WTC11 (cell line): ENCODE measurements at regions not wholly inside any gene's neighbourhood (a gene's known extent, or its start where the extent isn't known, plus 50 kb on each side); places are given as distances from the start of the nearest gene placed in this dataset.

Source experiments
- ATAC-seq: fragments of 200-7000 bp; cut with Tn5 transposase; 2 replicates; pipeline ENCODE4 v1.10.0; 2021; ENCODE audit warnings: mild to moderate bottlenecking, moderate library complexity
- CTCF ChIA-PET: fragments of 300-600 bp; sonication (Branson Sonifier 250); formaldehyde crosslinking; loops from one replicate; lab custom pipeline; 2021; ENCODE audit warnings: antibody characterized with exemption; lab: Charles Lee
- POLR2A ChIA-PET: fragments of 350-600 bp; sonication (Branson Sonifier 250); formaldehyde crosslinking; loops from one replicate; lab custom pipeline; 2021; ENCODE audit warnings: antibody characterized with exemption; lab: Charles Lee
- DNase-seq: peaks from one replicate; pipeline ENCODE4 v3.0.0; 2021; ENCODE audit warnings: low spot score
- H3K27ac Mint-ChIP-seq: 2 replicates; pipeline ENCODE4 v1.8.0; 2021; ENCODE audit warnings: mixed read lengths
- H3K27me3 Mint-ChIP-seq: 2 replicates; pipeline ENCODE4 v1.8.0; 2021; ENCODE audit warnings: low read depth, mild to moderate bottlenecking, moderate library complexity, mixed read lengths
- H3K36me3 Mint-ChIP-seq: 2 replicates; pipeline ENCODE4 v1.8.0; 2021; ENCODE audit warnings: mixed read lengths
- H3K4me1 Mint-ChIP-seq: 2 replicates; pipeline ENCODE4 v1.8.0; 2022; ENCODE audit warnings: mixed read lengths
- H3K4me3 Mint-ChIP-seq: 2 replicates; pipeline ENCODE4 v1.8.0; 2021; ENCODE audit warnings: mild to moderate bottlenecking, moderate library complexity, mixed read lengths
- H3K9me3 Mint-ChIP-seq: 2 replicates; pipeline ENCODE4 v1.8.0; 2021; ENCODE audit warnings: mixed read lengths
- FOXP1 ChIP-seq: sonication (generic); formaldehyde crosslinking; IDR thresholded peaks from 2 replicates; pipeline ENCODE4 v1.8.0; 2022; ENCODE audit warnings: missing genetic modification reagents, mild to moderate bottlenecking, moderate library complexity, borderline replicate concordance
- MYBL2 ChIP-seq: sonication (generic); formaldehyde crosslinking; IDR thresholded peaks from 2 replicates; pipeline ENCODE4 v1.8.1; 2023; ENCODE audit warnings: mild to moderate bottlenecking, moderate library complexity, missing genetic modification reagents
- NFYB ChIP-seq: sonication (generic); formaldehyde crosslinking; conservative IDR thresholded peaks from 2 replicates; pipeline ENCODE4 v1.8.0; 2022; ENCODE audit warnings: low read depth, missing genetic modification reagents
- PRRX2 ChIP-seq: fragments of 250-450 bp; sonication (Bioruptor Pico); IDR thresholded peaks from 2 replicates; pipeline ENCODE4 v1.8.0; 2021; ENCODE audit warnings: mild to moderate bottlenecking
- TP53 ChIP-seq: sonication (generic); formaldehyde crosslinking; IDR thresholded peaks from 2 replicates; pipeline ENCODE4 v1.8.1; 2023; ENCODE audit warnings: mild to moderate bottlenecking, missing genetic modification reagents
- ZNF219 ChIP-seq: sonication (generic); formaldehyde crosslinking; IDR thresholded peaks from 2 replicates; pipeline ENCODE4 v1.8.0; 2023; ENCODE audit warnings: missing genetic modification reagents, mild to moderate bottlenecking, borderline replicate concordance
- ZNF263 ChIP-seq: sonication (generic); formaldehyde crosslinking; IDR thresholded peaks from 2 replicates; pipeline ENCODE4 v1.8.1; 2022; ENCODE audit warnings: low read depth, mild to moderate bottlenecking, moderate library complexity, missing genetic modification reagents
- ZNF317 ChIP-seq: sonication (generic); formaldehyde crosslinking; IDR thresholded peaks from 2 replicates; pipeline ENCODE4 v1.8.1; 2023; ENCODE audit warnings: low read depth, mild to moderate bottlenecking, moderate library complexity, missing genetic modification reagents, borderline replicate concordance
- TF ChIP-seq, protein P1 (sequence below): sonication (generic); formaldehyde crosslinking; IDR thresholded peaks from 2 replicates; pipeline ENCODE4 v1.8.0; 2022; ENCODE audit warnings: mild to moderate bottlenecking, missing genetic modification reagents
- TF ChIP-seq, protein P2 (sequence below): sonication (generic); formaldehyde crosslinking; IDR thresholded peaks from 2 replicates; pipeline ENCODE4 v1.8.1; 2022; ENCODE audit warnings: mild to moderate bottlenecking, moderate library complexity, missing genetic modification reagents
- TF ChIP-seq, protein P3 (sequence below): sonication (generic); formaldehyde crosslinking; IDR thresholded peaks from 2 replicates; pipeline ENCODE4 v1.8.1; 2023; ENCODE audit warnings: mild to moderate bottlenecking, moderate library complexity, missing genetic modification reagents
- TF ChIP-seq, protein P4 (sequence below): sonication (generic); formaldehyde crosslinking; IDR thresholded peaks from 2 replicates; pipeline ENCODE4 v1.8.0; 2022; ENCODE audit warnings: mild to moderate bottlenecking, missing genetic modification reagents
- TF ChIP-seq, protein P5 (sequence below): sonication (generic); formaldehyde crosslinking; IDR thresholded peaks from 2 replicates; pipeline ENCODE4 v1.8.1; 2022; ENCODE audit warnings: low read depth, missing genetic modification reagents, borderline replicate concordance
- TF ChIP-seq, protein P6 (sequence below): sonication (generic); formaldehyde crosslinking; IDR thresholded peaks from 2 replicates; pipeline ENCODE4 v1.8.0; 2022; ENCODE audit warnings: missing genetic modification reagents
- TF ChIP-seq, protein P7 (sequence below): sonication (generic); formaldehyde crosslinking; IDR thresholded peaks from 2 replicates; pipeline ENCODE4 v1.8.1; 2023; ENCODE audit warnings: mild to moderate bottlenecking, missing genetic modification reagents

DNA sequence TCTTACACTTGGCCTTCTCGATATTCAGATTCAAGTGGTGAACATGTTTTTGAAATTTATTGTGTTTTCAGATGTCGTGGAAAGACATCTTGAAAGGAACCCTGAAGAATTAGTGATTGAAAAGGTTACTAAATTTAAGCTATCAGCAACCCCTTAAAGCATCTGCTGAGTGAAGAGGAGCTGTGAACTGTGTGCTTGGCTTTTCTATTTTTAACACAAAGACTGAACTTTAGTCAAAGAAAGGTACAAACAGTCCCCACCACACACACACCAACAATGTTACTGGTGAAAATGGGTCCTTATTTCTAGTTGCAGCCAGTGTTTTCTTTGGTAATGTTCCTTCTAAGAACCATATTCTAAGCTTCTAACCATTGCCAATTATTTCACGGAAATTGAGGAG lies 95.1 kb downstream of the CYRIA start:
- peaks cover 21% of the 10 kb centered on the region for H3K9me3 Mint-ChIP-seq
- DNase-seq (no peak), ATAC-seq (no peak)
- peaks cover 4% of the 10 kb centered on the region for H3K4me1 Mint-ChIP-seq
- peaks cover 24% of the 10 kb centered on the region for H3K36me3 Mint-ChIP-seq
- ChIA-PET CTCF (no interaction called here), POLR2A (no interaction called here)
- no peak overlapping the region for H3K4me3 Mint-ChIP-seq
- TF ChIP-seq, protein P1, sequence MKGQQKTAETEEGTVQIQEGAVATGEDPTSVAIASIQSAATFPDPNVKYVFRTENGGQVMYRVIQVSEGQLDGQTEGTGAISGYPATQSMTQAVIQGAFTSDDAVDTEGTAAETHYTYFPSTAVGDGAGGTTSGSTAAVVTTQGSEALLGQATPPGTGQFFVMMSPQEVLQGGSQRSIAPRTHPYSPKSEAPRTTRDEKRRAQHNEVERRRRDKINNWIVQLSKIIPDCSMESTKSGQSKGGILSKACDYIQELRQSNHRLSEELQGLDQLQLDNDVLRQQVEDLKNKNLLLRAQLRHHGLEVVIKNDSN (CRISPR knock-in tag): no peak
- no peak for TF ChIP-seq NFYB
- no peak for TF ChIP-seq MYBL2 (CRISPR knock-in tag)
- TF ChIP-seq, protein P2, sequence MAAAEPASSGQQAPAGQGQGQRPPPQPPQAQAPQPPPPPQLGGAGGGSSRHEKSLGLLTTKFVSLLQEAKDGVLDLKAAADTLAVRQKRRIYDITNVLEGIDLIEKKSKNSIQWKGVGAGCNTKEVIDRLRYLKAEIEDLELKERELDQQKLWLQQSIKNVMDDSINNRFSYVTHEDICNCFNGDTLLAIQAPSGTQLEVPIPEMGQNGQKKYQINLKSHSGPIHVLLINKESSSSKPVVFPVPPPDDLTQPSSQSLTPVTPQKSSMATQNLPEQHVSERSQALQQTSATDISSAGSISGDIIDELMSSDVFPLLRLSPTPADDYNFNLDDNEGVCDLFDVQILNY (CRISPR knock-in tag): no peak
- TF ChIP-seq ZNF219 (CRISPR knock-in tag): no peak
- TF ChIP-seq FOXP1 (CRISPR knock-in tag): no peak
- TF ChIP-seq, protein P3, sequence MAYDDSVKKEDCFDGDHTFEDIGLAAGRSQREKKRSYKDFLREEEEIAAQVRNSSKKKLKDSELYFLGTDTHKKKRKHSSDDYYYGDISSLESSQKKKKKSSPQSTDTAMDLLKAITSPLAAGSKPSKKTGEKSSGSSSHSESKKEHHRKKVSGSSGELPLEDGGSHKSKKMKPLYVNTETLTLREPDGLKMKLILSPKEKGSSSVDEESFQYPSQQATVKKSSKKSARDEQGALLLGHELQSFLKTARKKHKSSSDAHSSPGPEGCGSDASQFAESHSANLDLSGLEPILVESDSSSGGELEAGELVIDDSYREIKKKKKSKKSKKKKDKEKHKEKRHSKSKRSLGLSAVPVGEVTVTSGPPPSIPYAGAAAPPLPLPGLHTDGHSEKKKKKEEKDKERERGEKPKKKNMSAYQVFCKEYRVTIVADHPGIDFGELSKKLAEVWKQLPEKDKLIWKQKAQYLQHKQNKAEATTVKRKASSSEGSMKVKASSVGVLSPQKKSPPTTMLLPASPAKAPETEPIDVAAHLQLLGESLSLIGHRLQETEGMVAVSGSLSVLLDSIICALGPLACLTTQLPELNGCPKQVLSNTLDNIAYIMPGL (CRISPR knock-in tag): no peak
- TF ChIP-seq PRRX2 (CRISPR knock-in tag): no peak
- no peak for TF ChIP-seq ZNF317 (CRISPR knock-in tag)
- no peak for TF ChIP-seq TP53 (CRISPR knock-in tag)
- TF ChIP-seq, protein P4, sequence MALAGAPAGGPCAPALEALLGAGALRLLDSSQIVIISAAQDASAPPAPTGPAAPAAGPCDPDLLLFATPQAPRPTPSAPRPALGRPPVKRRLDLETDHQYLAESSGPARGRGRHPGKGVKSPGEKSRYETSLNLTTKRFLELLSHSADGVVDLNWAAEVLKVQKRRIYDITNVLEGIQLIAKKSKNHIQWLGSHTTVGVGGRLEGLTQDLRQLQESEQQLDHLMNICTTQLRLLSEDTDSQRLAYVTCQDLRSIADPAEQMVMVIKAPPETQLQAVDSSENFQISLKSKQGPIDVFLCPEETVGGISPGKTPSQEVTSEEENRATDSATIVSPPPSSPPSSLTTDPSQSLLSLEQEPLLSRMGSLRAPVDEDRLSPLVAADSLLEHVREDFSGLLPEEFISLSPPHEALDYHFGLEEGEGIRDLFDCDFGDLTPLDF: no peak
- TF ChIP-seq, protein P5, sequence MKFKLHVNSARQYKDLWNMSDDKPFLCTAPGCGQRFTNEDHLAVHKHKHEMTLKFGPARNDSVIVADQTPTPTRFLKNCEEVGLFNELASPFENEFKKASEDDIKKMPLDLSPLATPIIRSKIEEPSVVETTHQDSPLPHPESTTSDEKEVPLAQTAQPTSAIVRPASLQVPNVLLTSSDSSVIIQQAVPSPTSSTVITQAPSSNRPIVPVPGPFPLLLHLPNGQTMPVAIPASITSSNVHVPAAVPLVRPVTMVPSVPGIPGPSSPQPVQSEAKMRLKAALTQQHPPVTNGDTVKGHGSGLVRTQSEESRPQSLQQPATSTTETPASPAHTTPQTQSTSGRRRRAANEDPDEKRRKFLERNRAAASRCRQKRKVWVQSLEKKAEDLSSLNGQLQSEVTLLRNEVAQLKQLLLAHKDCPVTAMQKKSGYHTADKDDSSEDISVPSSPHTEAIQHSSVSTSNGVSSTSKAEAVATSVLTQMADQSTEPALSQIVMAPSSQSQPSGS: no peak
- TF ChIP-seq, protein P6, sequence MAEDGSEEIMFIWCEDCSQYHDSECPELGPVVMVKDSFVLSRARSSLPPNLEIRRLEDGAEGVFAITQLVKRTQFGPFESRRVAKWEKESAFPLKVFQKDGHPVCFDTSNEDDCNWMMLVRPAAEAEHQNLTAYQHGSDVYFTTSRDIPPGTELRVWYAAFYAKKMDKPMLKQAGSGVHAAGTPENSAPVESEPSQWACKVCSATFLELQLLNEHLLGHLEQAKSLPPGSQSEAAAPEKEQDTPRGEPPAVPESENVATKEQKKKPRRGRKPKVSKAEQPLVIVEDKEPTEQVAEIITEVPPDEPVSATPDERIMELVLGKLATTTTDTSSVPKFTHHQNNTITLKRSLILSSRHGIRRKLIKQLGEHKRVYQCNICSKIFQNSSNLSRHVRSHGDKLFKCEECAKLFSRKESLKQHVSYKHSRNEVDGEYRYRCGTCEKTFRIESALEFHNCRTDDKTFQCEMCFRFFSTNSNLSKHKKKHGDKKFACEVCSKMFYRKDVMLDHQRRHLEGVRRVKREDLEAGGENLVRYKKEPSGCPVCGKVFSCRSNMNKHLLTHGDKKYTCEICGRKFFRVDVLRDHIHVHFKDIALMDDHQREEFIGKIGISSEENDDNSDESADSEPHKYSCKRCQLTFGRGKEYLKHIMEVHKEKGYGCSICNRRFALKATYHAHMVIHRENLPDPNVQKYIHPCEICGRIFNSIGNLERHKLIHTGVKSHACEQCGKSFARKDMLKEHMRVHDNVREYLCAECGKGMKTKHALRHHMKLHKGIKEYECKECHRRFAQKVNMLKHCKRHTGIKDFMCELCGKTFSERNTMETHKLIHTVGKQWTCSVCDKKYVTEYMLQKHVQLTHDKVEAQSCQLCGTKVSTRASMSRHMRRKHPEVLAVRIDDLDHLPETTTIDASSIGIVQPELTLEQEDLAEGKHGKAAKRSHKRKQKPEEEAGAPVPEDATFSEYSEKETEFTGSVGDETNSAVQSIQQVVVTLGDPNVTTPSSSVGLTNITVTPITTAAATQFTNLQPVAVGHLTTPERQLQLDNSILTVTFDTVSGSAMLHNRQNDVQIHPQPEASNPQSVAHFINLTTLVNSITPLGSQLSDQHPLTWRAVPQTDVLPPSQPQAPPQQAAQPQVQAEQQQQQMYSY: no peak
- no peak for TF ChIP-seq ZNF263 (CRISPR knock-in tag)
- TF ChIP-seq, protein P7, sequence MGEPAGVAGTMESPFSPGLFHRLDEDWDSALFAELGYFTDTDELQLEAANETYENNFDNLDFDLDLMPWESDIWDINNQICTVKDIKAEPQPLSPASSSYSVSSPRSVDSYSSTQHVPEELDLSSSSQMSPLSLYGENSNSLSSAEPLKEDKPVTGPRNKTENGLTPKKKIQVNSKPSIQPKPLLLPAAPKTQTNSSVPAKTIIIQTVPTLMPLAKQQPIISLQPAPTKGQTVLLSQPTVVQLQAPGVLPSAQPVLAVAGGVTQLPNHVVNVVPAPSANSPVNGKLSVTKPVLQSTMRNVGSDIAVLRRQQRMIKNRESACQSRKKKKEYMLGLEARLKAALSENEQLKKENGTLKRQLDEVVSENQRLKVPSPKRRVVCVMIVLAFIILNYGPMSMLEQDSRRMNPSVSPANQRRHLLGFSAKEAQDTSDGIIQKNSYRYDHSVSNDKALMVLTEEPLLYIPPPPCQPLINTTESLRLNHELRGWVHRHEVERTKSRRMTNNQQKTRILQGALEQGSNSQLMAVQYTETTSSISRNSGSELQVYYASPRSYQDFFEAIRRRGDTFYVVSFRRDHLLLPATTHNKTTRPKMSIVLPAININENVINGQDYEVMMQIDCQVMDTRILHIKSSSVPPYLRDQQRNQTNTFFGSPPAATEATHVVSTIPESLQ (CRISPR knock-in tag): no peak
- no peak overlapping the region for H3K27ac Mint-ChIP-seq
- H3K27me3 Mint-ChIP-seq: no peaks in the 10 kb centered on the region
